Activated CD8-positive, alpha-beta T cell treated with anti-CD3 and anti-CD28 coated beads, Interleukin-2, amount 10 ng/mL, durations not matched to agents 7 days and 5 days (primary cell): ENCODE measurements at regions not wholly inside any gene's neighbourhood (a gene's known extent, or its start where the extent isn't known, plus 50 kb on each side); places are given as distances from the start of the nearest gene placed in this dataset.
"Not testable (repeated sequence)": the region's sequence is repeated elsewhere in the genome, so short reads cannot be mapped to it uniquely, and the experiment has no call there.

Experiments used
- ATAC-seq: fragments of 150-1000 bp; cut with Tn5 transposase; one replicate; pipeline ENCODE4 v1.10.0; 2021; ENCODE audit warnings: moderate library complexity
- CTCF ChIA-PET: fragments of 350-600 bp; sonication (Branson Sonifier 250); formaldehyde crosslinking; loops from one replicate; lab custom pipeline; 2021; ENCODE audit warnings: antibody characterized with exemption; lab: Charles Lee
- POLR2A ChIA-PET: fragments of 350-600 bp; sonication (Branson Sonifier 250); formaldehyde crosslinking; loops from one replicate; lab custom pipeline; 2021; ENCODE audit warnings: antibody characterized with exemption; lab: Charles Lee
- DNase-seq: peaks from one replicate; pipeline ENCODE4 v3.0.0-alpha.2; 2020
- H3K27ac Mint-ChIP-seq: one replicate; pipeline ENCODE4 v1.8.0; 2021; ENCODE audit warnings: mild to moderate bottlenecking, mixed read lengths
- H3K27me3 Mint-ChIP-seq: one replicate; pipeline ENCODE4 v1.8.0; 2021; ENCODE audit warnings: low read depth, mixed read lengths
- H3K36me3 Mint-ChIP-seq: one replicate; pipeline ENCODE4 v1.8.0; 2021; ENCODE audit warnings: low read depth, mixed read lengths
- H3K4me1 Mint-ChIP-seq: one replicate; pipeline ENCODE4 v1.8.0; 2021; ENCODE audit warnings: low read depth, mixed read lengths
- H3K4me3 Mint-ChIP-seq: one replicate; pipeline ENCODE4 v1.8.0; 2021; ENCODE audit warnings: mild to moderate bottlenecking, mixed read lengths
- H3K9me3 Mint-ChIP-seq: one replicate; pipeline ENCODE4 v1.8.0; 2022; ENCODE audit warnings: mixed read lengths; ENCODE audit not compliant: insufficient read depth

DNA sequence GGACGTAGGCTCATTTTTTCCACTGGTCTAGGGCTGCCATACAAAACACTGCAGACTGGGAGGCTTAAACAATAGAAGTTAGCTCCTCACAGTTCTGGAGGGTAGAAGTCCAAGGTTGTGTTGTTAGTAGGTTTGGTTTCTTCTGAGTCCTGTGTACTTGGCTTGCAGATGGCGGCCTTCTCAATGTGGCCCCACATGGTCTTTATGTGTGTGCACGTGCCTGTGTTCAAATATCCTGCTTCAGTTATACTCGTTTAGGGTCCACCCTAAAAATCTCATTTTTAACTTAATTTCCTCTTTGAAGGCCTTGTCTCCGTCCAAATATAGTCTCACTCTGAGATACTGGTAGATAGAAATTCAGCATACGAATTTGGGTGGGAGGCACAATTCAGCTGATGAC lies 542.4 kb downstream of the HAPSTR1 start:
- DNase-seq (no peak), ATAC-seq (no peak)
- Mint-ChIP-seq H3K4me3 (no peak overlapping the region), H3K27ac (no peak overlapping the region), H3K4me1 (no peaks in the 10 kb centered on the region), H3K9me3 (no peaks in the 10 kb centered on the region), H3K36me3 (no peaks in the 10 kb centered on the region), H3K27me3 (no peaks in the 10 kb centered on the region)
- ChIA-PET POLR2A (no interaction called here), CTCF (no interaction called here)

DNA sequence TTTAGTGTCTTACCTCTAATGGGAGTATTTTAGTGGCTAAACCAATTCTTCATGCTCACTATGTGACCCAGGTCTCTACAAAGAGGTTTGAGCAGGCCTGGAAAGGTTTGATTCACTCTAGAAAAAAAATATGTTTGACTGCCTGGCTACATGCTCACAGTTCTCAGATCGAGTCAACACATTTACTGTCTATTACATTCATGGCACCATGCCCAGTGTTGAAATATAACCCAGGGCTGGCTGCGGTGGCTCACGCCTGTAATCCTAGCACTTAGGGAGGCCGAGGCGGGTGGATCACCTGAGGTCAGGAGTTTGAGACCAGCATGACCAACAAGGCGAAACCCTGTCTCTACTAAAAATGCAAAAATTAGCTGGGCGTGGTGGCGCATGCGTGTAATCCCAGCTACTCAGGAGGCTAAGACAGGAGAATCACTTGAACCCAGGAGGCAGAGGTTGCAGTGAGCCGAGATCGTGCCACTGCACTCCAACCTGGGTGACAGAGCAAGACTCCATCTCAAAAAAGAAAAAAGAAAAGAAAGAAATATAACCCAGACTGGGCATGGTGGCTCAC lies 543.8 kb downstream of the HAPSTR1 start:
- H3K4me3 Mint-ChIP-seq, H3K27me3 Mint-ChIP-seq, H3K9me3 Mint-ChIP-seq, H3K4me1 Mint-ChIP-seq, POLR2A ChIA-PET, ATAC-seq, H3K27ac Mint-ChIP-seq, H3K36me3 Mint-ChIP-seq, CTCF ChIA-PET, DNase-seq: not testable (repeated sequence)

DNA sequence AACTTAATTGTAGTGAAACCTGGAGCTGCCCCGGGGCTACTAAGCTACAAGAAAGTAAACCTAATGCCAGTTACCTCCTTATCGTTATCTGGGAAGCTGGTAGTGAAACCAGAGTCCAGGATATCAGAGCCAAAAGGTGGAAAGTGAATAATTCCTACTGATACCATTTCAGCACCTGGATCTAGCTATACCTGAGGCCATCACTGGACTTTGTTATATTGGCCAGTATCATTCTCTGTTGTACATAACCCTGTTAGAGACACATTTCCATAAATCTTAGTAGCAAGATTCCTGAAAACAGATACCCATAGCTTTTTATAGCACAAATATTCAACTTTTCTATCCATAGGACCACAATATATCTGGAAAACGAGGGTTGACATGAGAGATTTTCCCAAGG lies 538.0 kb downstream of the GRIN2A start:
- Mint-ChIP-seq H3K36me3 (no peaks in the 10 kb centered on the region), H3K27ac (no peak overlapping the region), H3K4me3 (no peak overlapping the region), H3K4me1 (no peaks in the 10 kb centered on the region), H3K9me3 (no peaks in the 10 kb centered on the region), H3K27me3 (no peaks in the 10 kb centered on the region)
- ChIA-PET CTCF (no interaction called here), POLR2A (no interaction called here)
- ATAC-seq: no peak
- no peak for DNase-seq

DNA sequence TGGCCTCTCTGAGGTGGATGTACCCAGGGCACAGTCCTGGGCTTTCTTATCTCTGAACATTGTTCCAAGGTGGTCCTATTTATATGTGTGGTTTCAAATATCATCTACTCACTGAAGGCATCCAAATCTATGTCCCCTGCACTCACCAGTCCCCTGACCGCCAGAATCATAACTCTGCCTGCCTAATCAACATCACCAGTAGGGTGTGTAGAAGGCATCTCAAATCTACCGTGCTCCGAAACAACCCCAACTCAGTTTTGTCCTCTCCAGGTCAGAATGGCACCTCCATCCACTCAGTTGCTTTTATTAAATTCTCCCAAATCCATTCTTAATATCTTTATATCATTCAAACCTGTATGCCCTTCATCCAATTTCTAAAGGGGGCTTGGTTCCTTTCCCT lies 536.3 kb downstream of the GRIN2A start:
- H3K27me3 Mint-ChIP-seq: no peaks in the 10 kb centered on the region
- DNase-seq: no peak
- ChIA-PET CTCF (no interaction called here), POLR2A (no interaction called here)
- H3K4me3 Mint-ChIP-seq: no peak overlapping the region
- no peak for ATAC-seq
- H3K27ac Mint-ChIP-seq: no peak overlapping the region
- H3K9me3 Mint-ChIP-seq: no peaks in the 10 kb centered on the region
- H3K36me3 Mint-ChIP-seq: no peaks in the 10 kb centered on the region
- no peaks in the 10 kb centered on the region for H3K4me1 Mint-ChIP-seq

DNA sequence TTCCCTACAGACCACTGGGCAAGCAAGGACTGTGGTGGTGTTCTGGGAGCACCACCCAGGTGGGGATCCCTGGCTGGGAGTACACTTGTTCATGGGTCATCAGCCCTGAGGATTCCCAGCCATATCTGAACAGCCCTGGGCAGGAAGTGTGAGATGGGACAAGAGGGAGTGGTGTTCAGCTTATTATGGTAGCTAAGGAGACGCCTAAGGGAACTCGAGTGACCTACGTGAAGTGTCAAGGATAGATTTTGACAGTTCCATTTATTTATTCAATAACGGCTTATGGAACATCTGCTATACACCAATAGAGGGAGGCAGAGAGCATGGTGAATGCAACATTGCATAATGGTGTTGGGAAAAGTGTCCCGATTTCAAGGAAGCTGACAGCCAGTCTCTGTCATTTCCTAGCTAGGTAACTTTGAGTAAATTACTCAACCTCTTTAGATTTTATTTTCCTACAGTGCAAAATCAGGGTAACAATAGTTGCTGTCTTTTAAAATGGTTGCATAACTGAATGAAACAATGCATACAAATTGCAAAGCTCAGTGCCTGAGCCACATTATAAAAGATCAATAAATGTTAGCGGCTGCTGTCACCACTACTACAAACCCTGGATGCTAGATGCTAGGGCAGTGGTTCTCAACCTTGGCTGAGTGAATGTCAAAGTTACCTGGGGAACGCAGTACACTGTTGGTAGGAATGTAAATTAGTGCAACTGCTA lies 534.1 kb downstream of the GRIN2A start:
- ATAC-seq (no peak), DNase-seq (no peak)
- Mint-ChIP-seq H3K27ac (no peak overlapping the region), H3K9me3 (no peaks in the 10 kb centered on the region), H3K4me3 (no peak overlapping the region), H3K36me3 (no peaks in the 10 kb centered on the region), H3K27me3 (no peaks in the 10 kb centered on the region), H3K4me1 (no peaks in the 10 kb centered on the region)
- ChIA-PET CTCF (no interaction called here), POLR2A (no interaction called here)

DNA sequence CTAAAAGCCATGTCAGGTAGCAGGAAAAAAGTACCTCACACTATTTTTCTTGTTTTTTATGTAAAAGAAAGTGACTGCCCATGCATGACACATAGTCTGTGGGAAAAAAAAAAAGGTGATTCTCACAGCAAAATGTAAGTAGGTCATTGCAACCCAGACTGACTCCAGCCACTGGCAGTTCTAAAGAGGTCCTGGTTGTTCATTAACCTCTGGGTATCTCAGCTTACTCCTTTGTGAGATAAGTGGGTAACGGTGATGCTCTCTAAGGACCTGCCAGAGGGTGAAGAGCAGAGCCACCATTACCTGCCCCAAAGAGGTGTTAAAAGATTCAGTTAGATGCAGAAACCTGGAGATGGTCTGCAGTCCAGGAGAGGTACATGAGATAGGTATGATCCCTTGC lies 531.9 kb downstream of the GRIN2A start:
- Mint-ChIP-seq H3K36me3 (no peaks in the 10 kb centered on the region), H3K9me3 (no peaks in the 10 kb centered on the region), H3K27me3 (no peaks in the 10 kb centered on the region), H3K4me1 (no peaks in the 10 kb centered on the region), H3K4me3 (no peak overlapping the region), H3K27ac (no peak overlapping the region)
- no peak for ATAC-seq
- ChIA-PET POLR2A (no interaction called here), CTCF (no interaction called here)
- no peak for DNase-seq

DNA sequence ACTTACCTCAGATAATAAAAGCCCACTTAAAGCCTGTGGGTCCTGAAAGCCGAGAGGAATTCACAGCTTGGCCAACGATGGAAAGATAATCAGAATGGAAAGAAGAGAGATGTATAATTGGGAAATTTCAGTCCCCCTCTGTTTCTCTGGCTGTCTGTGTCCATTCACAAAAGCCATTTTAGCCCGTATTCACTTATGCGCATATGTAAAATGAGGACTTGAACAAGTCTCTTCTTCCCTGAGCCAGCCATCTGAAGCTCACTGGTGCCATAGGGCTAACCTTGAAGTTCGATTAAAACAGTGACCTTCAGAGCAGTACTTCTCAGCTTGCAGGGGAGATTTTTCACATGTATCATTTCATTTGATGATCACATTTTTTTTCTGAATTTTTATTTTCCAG lies 527.2 kb downstream of the GRIN2A start:
- POLR2A ChIA-PET: no interaction called here
- Mint-ChIP-seq H3K27ac (no peak overlapping the region), H3K9me3 (no peaks in the 10 kb centered on the region), H3K4me3 (no peak overlapping the region), H3K36me3 (no peaks in the 10 kb centered on the region), H3K27me3 (no peaks in the 10 kb centered on the region), H3K4me1 (no peaks in the 10 kb centered on the region)
- CTCF ChIA-PET: no interaction called here
- no peak for DNase-seq
- no peak for ATAC-seq

DNA sequence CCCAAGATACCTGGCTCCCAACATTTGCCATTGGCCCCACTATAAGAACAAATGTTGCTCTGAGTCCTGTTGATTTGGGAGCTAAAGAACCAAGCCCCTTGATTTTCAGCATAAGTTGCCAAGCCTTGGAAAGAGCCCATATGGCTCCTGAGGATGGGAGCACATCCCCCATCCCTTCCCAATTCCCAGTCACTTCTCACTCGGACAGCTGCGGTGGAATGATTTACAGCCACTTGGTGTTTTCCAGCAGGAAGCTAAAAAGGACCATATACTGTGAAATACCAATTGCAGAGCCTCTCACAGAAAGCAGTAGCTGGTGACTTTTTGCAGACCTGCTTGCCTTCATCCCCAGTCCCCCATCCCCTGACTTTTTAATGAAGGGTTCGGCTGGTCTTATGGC lies 524.6 kb downstream of the GRIN2A start:
- CTCF ChIA-PET: no interaction called here
- Mint-ChIP-seq H3K4me3 (no peak overlapping the region), H3K27me3 (no peaks in the 10 kb centered on the region), H3K4me1 (no peaks in the 10 kb centered on the region), H3K9me3 (no peaks in the 10 kb centered on the region), H3K27ac (no peak overlapping the region), H3K36me3 (no peaks in the 10 kb centered on the region)
- no peak for ATAC-seq
- no peak for DNase-seq
- POLR2A ChIA-PET: no interaction called here

DNA sequence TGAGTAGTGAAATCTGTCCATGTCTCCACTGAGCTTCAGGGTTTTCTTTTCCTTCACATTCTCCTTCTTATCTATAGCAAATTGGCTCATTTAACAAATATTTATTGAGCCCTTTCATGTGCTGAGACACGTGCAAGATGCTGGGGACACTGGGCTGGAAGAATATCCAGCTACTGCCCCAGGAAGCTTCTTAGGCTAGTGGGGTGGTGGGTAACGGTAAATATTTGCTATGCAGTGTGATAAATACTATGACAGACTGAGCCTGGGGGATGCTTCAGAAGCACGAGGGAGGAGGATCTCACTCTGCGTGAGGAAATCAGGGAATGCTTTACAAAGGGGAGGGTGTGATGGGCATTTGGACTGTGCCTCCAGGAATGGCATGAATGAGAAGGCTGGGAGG lies 524.1 kb downstream of the GRIN2A start:
- Mint-ChIP-seq H3K27ac (no peak overlapping the region), H3K4me1 (no peaks in the 10 kb centered on the region), H3K4me3 (no peak overlapping the region), H3K36me3 (no peaks in the 10 kb centered on the region), H3K27me3 (no peaks in the 10 kb centered on the region), H3K9me3 (no peaks in the 10 kb centered on the region)
- DNase-seq: no peak
- ATAC-seq: no peak
- CTCF ChIA-PET: no interaction called here
- POLR2A ChIA-PET: no interaction called here

DNA sequence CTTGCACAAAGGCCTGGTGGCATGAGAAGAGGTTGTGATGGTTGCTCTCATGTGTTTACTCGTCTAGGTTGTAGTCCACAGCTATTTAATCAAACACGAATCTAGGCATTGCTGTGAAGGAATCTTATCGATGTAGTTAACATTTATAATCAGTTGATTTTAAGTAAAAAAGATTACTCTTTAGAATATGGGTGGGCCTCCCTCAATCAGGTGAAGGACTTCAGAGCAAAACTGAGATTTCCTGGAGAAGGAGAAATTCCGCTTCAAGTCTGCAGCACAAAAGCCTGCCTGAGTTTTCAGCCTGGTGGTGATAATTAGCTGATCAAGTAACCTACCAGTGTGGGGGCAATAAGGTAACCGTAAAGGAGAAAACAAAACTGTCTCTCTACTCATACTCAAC lies 523.6 kb downstream of the GRIN2A start:
- Mint-ChIP-seq H3K9me3 (no peaks in the 10 kb centered on the region), H3K4me3 (no peak overlapping the region), H3K27ac (no peak overlapping the region), H3K27me3 (no peaks in the 10 kb centered on the region), H3K4me1 (no peaks in the 10 kb centered on the region), H3K36me3 (no peaks in the 10 kb centered on the region)
- ATAC-seq (no peak), DNase-seq (no peak)
- ChIA-PET CTCF (no interaction called here), POLR2A (no interaction called here)

DNA sequence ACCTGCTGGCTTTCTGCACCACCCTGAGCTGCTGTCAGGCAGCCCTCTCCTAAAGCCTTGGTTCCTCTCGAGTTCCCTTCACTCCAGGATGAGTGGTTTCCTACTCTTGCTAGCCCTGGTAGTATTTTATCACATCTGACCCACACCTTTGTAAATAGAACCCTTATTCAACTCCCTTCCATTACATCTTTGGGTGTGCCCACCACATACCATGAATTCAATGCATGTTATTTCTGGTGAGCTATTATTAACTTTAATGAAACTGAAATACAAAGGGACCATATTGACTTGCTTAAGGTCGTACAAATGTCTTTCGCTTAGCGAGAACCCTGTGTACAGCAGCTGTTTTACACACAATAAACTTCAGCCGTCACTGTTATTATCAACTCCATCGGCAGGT lies 521.3 kb downstream of the GRIN2A start:
- ChIA-PET CTCF (no interaction called here), POLR2A (no interaction called here)
- DNase-seq: no peak
- no peaks in the 10 kb centered on the region for H3K4me1 Mint-ChIP-seq
- no peak overlapping the region for H3K4me3 Mint-ChIP-seq
- H3K27ac Mint-ChIP-seq: no peak overlapping the region
- no peaks in the 10 kb centered on the region for H3K9me3 Mint-ChIP-seq
- no peak for ATAC-seq
- no peaks in the 10 kb centered on the region for H3K36me3 Mint-ChIP-seq
- no peaks in the 10 kb centered on the region for H3K27me3 Mint-ChIP-seq

DNA sequence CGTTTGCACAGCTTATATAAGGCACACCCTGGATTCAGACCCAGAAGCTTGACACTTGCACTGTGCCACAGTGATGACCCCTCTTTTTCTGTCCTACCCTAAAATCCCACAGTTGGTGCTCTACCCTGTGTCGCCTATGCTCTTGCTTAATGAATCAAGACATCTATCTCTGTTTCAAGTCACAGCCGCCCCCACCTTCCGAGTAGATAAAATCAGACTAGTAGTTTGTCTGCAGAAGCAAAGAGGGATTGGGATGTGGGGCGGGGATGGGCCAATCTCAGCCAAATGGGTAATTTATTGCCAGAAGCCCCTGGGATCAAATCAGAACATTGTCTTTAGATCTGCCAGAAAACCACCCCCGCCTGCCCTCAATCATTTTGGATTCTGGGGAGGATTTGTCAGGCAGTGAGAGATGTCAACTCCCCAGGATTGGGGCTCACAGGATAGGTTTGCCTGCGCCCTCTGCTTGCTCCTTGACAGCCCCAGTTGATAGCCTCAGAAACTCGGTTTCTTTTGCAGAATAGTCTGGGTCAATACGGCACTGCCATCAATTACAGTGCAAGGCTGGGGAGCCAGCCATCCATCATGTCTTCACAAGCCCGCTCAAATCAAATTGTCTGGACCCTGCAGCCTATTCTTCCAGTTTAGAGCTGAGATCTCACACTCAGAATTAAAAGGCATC lies 520.8 kb downstream of the GRIN2A start:
- ATAC-seq: no peak
- no peaks in the 10 kb centered on the region for H3K36me3 Mint-ChIP-seq
- DNase-seq: no peak
- H3K27me3 Mint-ChIP-seq: no peaks in the 10 kb centered on the region
- no peaks in the 10 kb centered on the region for H3K4me1 Mint-ChIP-seq
- CTCF ChIA-PET: no interaction called here
- H3K27ac Mint-ChIP-seq: no peak overlapping the region
- no peak overlapping the region for H3K4me3 Mint-ChIP-seq
- POLR2A ChIA-PET: no interaction called here
- no peaks in the 10 kb centered on the region for H3K9me3 Mint-ChIP-seq
